HEK293 (cell line): ENCODE measurements at regions not wholly inside any gene's neighbourhood (a gene's known extent, or its start where the extent isn't known, plus 50 kb on each side); places are given as distances from the start of the nearest gene placed in this dataset.

Experiments used
- CTCF ChIA-PET: fragments of 350-600 bp; formaldehyde crosslinking; extraction: SDS; loops from one replicate; lab custom pipeline; 2021; ENCODE audit warnings: antibody characterized with exemption; lab: Yijun Ruan, JAX
- POLR2A ChIA-PET: fragments of 300-600 bp; formaldehyde crosslinking; extraction: SDS; loops from one replicate; lab custom pipeline; 2020; ENCODE audit warnings: antibody characterized with exemption, inconsistent platforms; lab: Yijun Ruan, JAX
- H3K27ac ChIP-seq: fragments of 200-500 bp; sonication (Bioruptor generic); 2 replicates; pipeline ENCODE4 v1.5.1; 2014; ENCODE audit warnings: low read depth, low read length, control low read depth, inconsistent platforms; ENCODE audit errors: extremely low read depth
- H3K36me3 ChIP-seq, 2 experiments: fragments of 200-500 bp in 1 of 2; sonication (Bioruptor generic) in 1 of 2; 1 replicate in 1 of 2; 2 replicates in 1 of 2; pipeline ENCODE4 v1.5.1; 2014 to 2017; ENCODE audit warnings: inconsistent platforms in 2 of 2, low read length in 2 of 2; ENCODE audit not compliant: control insufficient read depth in 2 of 2, insufficient read depth in 1 of 2
- H3K4me1 ChIP-seq: fragments of 200-500 bp; sonication (Bioruptor generic); 2 replicates; pipeline ENCODE4 v1.5.1; 2014; ENCODE audit warnings: mild to moderate bottlenecking, low read length, inconsistent platforms; ENCODE audit not compliant: control insufficient read depth, insufficient read depth
- H3K4me3 ChIP-seq: 2 replicates; pipeline ENCODE4 v1.5.1; 2011; ENCODE audit warnings: low read depth, mild to moderate bottlenecking, control low read depth, low read length, moderate library complexity
- H3K9me3 ChIP-seq: fragments of 200-500 bp; sonication (Bioruptor generic); 2 replicates; pipeline ENCODE4 v1.5.1; 2014; ENCODE audit warnings: low read depth, low read length, inconsistent platforms; ENCODE audit not compliant: control insufficient read depth, insufficient read depth
- EGR2 ChIP-seq: fragments of 450-650 bp; formaldehyde crosslinking; IDR thresholded peaks from 2 replicates; pipeline ENCODE4 v1.5.1; 2016; ENCODE audit warnings: low read depth, missing biosample characterization, missing genetic modification characterization
- KLF16 ChIP-seq: fragments of 450-650 bp; formaldehyde crosslinking; IDR thresholded peaks from 2 replicates; pipeline ENCODE4 v1.5.1; 2017; ENCODE audit warnings: missing biosample characterization, missing genetic modification characterization
- RBAK ChIP-seq: fragments of 450-650 bp; formaldehyde crosslinking; IDR thresholded peaks from 2 replicates; pipeline ENCODE4 v1.5.1; 2016; ENCODE audit warnings: missing biosample characterization, missing genetic modification characterization
- REPIN1 ChIP-seq: fragments of 450-650 bp; formaldehyde crosslinking; IDR thresholded peaks from 2 replicates; pipeline ENCODE4 v1.5.1; 2017; ENCODE audit warnings: missing biosample characterization, missing genetic modification characterization, low read depth
- WT1 ChIP-seq: fragments of 450-650 bp; formaldehyde crosslinking; IDR thresholded peaks from 2 replicates; pipeline ENCODE4 v1.5.1; 2016; ENCODE audit warnings: missing biosample characterization, missing genetic modification characterization
- YY2 ChIP-seq: fragments of 450-650 bp; formaldehyde crosslinking; IDR thresholded peaks from 2 replicates; pipeline ENCODE4 v1.5.1; 2016; ENCODE audit warnings: missing biosample characterization, missing genetic modification characterization
- ZFP37 ChIP-seq: fragments of 450-650 bp; formaldehyde crosslinking; IDR thresholded peaks from 2 replicates; pipeline ENCODE4 v1.5.1; 2016; ENCODE audit warnings: missing biosample characterization, missing genetic modification characterization
- ZNF138 ChIP-seq: fragments of 450-650 bp; formaldehyde crosslinking; IDR thresholded peaks from 2 replicates; pipeline ENCODE4 v1.5.1; 2016; ENCODE audit warnings: missing biosample characterization, missing genetic modification characterization, borderline replicate concordance
- ZNF146 ChIP-seq: fragments of 450-650 bp; formaldehyde crosslinking; IDR thresholded peaks from 2 replicates; pipeline ENCODE4 v1.5.1; 2016; ENCODE audit warnings: missing biosample characterization, missing genetic modification characterization
- ZNF174 ChIP-seq: fragments of 450-650 bp; formaldehyde crosslinking; IDR thresholded peaks from 2 replicates; pipeline ENCODE4 v1.5.0; 2017; ENCODE audit warnings: missing biosample characterization, mild to moderate bottlenecking, missing genetic modification characterization
- ZNF223 ChIP-seq: fragments of 450-650 bp; formaldehyde crosslinking; IDR thresholded peaks from 2 replicates; pipeline ENCODE4 v1.5.1; 2016; ENCODE audit warnings: missing biosample characterization, missing genetic modification characterization
- ZNF404 ChIP-seq: fragments of 450-650 bp; formaldehyde crosslinking; IDR thresholded peaks from 2 replicates; pipeline ENCODE4 v1.5.1; 2017; ENCODE audit warnings: missing biosample characterization, missing genetic modification characterization
- ZNF433 ChIP-seq: fragments of 450-650 bp; formaldehyde crosslinking; IDR thresholded peaks from 2 replicates; pipeline ENCODE4 v1.5.1; 2016; ENCODE audit warnings: missing biosample characterization, missing genetic modification characterization, low read depth
- ZNF473 ChIP-seq: fragments of 450-650 bp; formaldehyde crosslinking; IDR thresholded peaks from 2 replicates; pipeline ENCODE4 v1.5.1; 2017; ENCODE audit warnings: missing biosample characterization, missing genetic modification characterization
- ZNF514 ChIP-seq: fragments of 450-650 bp; formaldehyde crosslinking; IDR thresholded peaks from 2 replicates; pipeline ENCODE4 v1.5.1; 2016; ENCODE audit warnings: missing biosample characterization, missing genetic modification characterization
- ZNF558 ChIP-seq: fragments of 450-650 bp; formaldehyde crosslinking; IDR thresholded peaks from 2 replicates; pipeline ENCODE4 v1.5.1; 2016; ENCODE audit warnings: missing biosample characterization, missing genetic modification characterization
- ZNF76 ChIP-seq: fragments of 450-650 bp; formaldehyde crosslinking; IDR thresholded peaks from 2 replicates; pipeline ENCODE4; 2016; ENCODE audit warnings: low read depth, missing biosample characterization, missing genetic modification characterization, borderline replicate concordance
- TF ChIP-seq, protein P1 (sequence below): fragments of 450-650 bp; formaldehyde crosslinking; IDR thresholded peaks from 2 replicates; pipeline ENCODE4 v1.5.1; 2016; ENCODE audit warnings: missing biosample characterization, missing genetic modification characterization
- TF ChIP-seq, protein P2 (sequence below): fragments of 450-650 bp; formaldehyde crosslinking; IDR thresholded peaks from 2 replicates; pipeline ENCODE4 v1.5.1; 2017; ENCODE audit warnings: missing biosample characterization, missing genetic modification characterization
- TF ChIP-seq, protein P3 (sequence below): fragments of 450-650 bp; formaldehyde crosslinking; conservative IDR thresholded peaks from 2 replicates; pipeline ENCODE4 v1.5.1; 2016; ENCODE audit warnings: low read depth, missing biosample characterization, missing genetic modification characterization
- TF ChIP-seq, protein P4 (sequence below): fragments of 450-650 bp; formaldehyde crosslinking; IDR thresholded peaks from 2 replicates; pipeline ENCODE4 v1.5.1; 2017; ENCODE audit warnings: missing biosample characterization, missing genetic modification characterization

DNA sequence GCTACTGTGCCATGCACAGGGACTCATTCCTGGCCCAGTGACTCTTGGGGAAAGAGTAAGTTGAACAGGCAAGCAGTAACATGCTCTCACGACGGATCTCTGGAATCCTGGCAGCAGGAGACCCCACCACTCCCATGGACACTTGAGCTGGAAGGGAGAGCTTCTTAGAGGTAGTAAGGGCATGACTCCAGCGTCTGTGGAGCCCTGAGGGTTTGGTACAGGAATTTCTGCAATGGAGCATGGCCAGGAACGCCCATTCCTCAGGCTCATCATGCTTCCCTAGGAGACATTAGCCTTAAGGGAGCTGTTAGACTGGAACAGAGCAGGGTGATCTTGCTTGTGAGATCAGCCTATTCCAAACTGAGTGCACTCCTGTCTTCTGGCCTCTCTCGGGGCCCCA is 212.9 kb downstream of the MAT2B start:
- no peak overlapping the region for H3K27ac ChIP-seq
- no peaks in the 10 kb centered on the region for H3K4me1 ChIP-seq
- ChIA-PET CTCF (no interaction called here), POLR2A (no interaction called here)
- no peak overlapping the region for H3K4me3 ChIP-seq
- TF ChIP-seq EGR2 (tag by site-specific recombination): no peak
- TF ChIP-seq ZNF138 (tag by site-specific recombination): no peak
- TF ChIP-seq ZNF174 (tag by site-specific recombination): no peak
- TF ChIP-seq ZNF473: no peak
- TF ChIP-seq, protein P1, sequence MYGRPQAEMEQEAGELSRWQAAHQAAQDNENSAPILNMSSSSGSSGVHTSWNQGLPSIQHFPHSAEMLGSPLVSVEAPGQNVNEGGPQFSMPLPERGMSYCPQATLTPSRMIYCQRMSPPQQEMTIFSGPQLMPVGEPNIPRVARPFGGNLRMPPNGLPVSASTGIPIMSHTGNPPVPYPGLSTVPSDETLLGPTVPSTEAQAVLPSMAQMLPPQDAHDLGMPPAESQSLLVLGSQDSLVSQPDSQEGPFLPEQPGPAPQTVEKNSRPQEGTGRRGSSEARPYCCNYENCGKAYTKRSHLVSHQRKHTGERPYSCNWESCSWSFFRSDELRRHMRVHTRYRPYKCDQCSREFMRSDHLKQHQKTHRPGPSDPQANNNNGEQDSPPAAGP (tag by site-specific recombination): no peak
- TF ChIP-seq, protein P2, sequence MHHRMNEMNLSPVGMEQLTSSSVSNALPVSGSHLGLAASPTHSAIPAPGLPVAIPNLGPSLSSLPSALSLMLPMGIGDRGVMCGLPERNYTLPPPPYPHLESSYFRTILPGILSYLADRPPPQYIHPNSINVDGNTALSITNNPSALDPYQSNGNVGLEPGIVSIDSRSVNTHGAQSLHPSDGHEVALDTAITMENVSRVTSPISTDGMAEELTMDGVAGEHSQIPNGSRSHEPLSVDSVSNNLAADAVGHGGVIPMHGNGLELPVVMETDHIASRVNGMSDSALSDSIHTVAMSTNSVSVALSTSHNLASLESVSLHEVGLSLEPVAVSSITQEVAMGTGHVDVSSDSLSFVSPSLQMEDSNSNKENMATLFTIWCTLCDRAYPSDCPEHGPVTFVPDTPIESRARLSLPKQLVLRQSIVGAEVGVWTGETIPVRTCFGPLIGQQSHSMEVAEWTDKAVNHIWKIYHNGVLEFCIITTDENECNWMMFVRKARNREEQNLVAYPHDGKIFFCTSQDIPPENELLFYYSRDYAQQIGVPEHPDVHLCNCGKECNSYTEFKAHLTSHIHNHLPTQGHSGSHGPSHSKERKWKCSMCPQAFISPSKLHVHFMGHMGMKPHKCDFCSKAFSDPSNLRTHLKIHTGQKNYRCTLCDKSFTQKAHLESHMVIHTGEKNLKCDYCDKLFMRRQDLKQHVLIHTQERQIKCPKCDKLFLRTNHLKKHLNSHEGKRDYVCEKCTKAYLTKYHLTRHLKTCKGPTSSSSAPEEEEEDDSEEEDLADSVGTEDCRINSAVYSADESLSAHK: no peak
- TF ChIP-seq ZNF514 (tag by site-specific recombination): no peak
- no peak for TF ChIP-seq YY2 (tag by site-specific recombination)
- TF ChIP-seq, protein P3, sequence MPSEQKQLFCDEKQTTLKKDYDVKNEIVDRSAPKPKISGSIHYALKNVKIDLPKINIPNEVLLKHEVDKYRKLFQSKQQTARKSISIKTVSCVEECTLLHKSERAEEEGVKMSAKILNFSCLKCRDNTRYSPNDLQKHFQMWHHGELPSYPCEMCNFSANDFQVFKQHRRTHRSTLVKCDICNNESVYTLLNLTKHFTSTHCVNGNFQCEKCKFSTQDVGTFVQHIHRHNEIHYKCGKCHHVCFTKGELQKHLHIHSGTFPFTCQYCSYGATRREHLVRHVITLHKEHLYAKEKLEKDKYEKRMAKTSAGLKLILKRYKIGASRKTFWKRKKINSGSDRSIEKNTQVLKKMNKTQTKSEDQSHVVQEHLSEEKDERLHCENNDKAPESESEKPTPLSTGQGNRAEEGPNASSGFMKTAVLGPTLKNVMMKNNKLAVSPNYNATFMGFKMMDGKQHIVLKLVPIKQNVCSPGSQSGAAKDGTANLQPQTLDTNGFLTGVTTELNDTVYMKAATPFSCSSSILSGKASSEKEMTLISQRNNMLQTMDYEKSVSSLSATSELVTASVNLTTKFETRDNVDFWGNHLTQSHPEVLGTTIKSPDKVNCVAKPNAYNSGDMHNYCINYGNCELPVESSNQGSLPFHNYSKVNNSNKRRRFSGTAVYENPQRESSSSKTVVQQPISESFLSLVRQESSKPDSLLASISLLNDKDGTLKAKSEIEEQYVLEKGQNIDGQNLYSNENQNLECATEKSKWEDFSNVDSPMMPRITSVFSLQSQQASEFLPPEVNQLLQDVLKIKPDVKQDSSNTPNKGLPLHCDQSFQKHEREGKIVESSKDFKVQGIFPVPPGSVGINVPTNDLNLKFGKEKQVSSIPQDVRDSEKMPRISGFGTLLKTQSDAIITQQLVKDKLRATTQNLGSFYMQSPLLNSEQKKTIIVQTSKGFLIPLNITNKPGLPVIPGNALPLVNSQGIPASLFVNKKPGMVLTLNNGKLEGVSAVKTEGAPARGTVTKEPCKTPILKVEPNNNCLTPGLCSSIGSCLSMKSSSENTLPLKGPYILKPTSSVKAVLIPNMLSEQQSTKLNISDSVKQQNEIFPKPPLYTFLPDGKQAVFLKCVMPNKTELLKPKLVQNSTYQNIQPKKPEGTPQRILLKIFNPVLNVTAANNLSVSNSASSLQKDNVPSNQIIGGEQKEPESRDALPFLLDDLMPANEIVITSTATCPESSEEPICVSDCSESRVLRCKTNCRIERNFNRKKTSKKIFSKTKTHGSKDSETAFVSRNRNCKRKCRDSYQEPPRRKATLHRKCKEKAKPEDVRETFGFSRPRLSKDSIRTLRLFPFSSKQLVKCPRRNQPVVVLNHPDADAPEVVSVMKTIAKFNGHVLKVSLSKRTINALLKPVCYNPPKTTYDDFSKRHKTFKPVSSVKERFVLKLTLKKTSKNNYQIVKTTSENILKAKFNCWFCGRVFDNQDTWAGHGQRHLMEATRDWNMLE: no peak
- no peak for TF ChIP-seq ZFP37 (tag by site-specific recombination)
- no peak for TF ChIP-seq ZNF558
- no peaks in the 10 kb centered on the region for H3K36me3 ChIP-seq
- no peaks in the 10 kb centered on the region for H3K9me3 ChIP-seq

DNA sequence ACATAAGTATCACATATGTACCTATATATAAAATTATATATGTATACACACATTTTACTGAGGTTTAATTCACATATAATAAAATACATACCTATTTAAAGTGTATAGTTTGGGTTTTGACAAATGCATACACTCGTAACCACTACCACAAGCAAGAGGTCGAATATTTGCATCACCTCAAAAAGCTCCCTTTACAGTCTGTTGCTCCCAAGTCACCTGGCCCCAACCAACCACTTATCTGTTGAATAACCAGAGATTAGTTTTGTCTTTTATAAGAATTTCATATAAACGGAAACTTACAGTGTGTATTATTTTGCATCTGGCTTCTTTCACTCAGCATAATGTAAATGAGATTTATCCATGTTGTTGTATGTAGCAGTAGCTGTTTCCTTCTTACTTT is 218.9 kb downstream of the MAT2B start:
- no peaks in the 10 kb centered on the region for H3K4me1 ChIP-seq
- H3K9me3 ChIP-seq: no peaks in the 10 kb centered on the region
- no peak overlapping the region for H3K4me3 ChIP-seq
- H3K27ac ChIP-seq: no peak overlapping the region
- ChIA-PET POLR2A (no interaction called here), CTCF (no interaction called here)
- H3K36me3 ChIP-seq: no peaks in the 10 kb centered on the region
- no peak for TF ChIP-seq ZNF514 (tag by site-specific recombination)
- no peak for TF ChIP-seq ZNF223 (tag by site-specific recombination)
- TF ChIP-seq REPIN1 (tag by site-specific recombination): no peak
- TF ChIP-seq ZNF146 (tag by site-specific recombination): no peak
- TF ChIP-seq, protein P3: no peak
- TF ChIP-seq, protein P4, sequence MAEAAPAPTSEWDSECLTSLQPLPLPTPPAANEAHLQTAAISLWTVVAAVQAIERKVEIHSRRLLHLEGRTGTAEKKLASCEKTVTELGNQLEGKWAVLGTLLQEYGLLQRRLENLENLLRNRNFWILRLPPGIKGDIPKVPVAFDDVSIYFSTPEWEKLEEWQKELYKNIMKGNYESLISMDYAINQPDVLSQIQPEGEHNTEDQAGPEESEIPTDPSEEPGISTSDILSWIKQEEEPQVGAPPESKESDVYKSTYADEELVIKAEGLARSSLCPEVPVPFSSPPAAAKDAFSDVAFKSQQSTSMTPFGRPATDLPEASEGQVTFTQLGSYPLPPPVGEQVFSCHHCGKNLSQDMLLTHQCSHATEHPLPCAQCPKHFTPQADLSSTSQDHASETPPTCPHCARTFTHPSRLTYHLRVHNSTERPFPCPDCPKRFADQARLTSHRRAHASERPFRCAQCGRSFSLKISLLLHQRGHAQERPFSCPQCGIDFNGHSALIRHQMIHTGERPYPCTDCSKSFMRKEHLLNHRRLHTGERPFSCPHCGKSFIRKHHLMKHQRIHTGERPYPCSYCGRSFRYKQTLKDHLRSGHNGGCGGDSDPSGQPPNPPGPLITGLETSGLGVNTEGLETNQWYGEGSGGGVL: no peak
- no peak for TF ChIP-seq KLF16 (tag by site-specific recombination)
- TF ChIP-seq ZNF76 (tag by site-specific recombination): no peak
- TF ChIP-seq ZNF404 (tag by site-specific recombination): no peak
- no peak for TF ChIP-seq ZNF433 (tag by site-specific recombination)
- TF ChIP-seq RBAK (tag by site-specific recombination): no peak
- no peak for TF ChIP-seq WT1 (tag by site-specific recombination)
